ENCODE measurements at regions not wholly inside any gene's neighbourhood (a gene's known extent, or its start where the extent isn't known, plus 50 kb on each side); places are given as distances from the start of the nearest gene placed in this dataset.

GRCh38 chr1:56073614-56074006 lies 505.8 kb downstream of the PLPP3 start:
- in situ Hi-C loops (cut with HindIII; ENCODE audit: low pct_unique_long_range_greater_than_20kb, low sequenced_read_pairs) = no loop called here
- no peak for DNase-seq (ENCODE audit: low read depth, low spot score)

GRCh38 chr1:56073206-56073605 lies 506.2 kb downstream of the PLPP3 start:
- in situ Hi-C loops (cut with HindIII; ENCODE audit: low pct_unique_long_range_greater_than_20kb, low sequenced_read_pairs) = no loop called here
- no peak for DNase-seq (ENCODE audit: low read depth, low spot score)

GRCh38 chr1:56072310-56072709 lies 507.1 kb downstream of the PLPP3 start:
- in situ Hi-C loops (cut with HindIII; ENCODE audit: low pct_unique_long_range_greater_than_20kb, low sequenced_read_pairs) = no loop called here
- no peak for DNase-seq (ENCODE audit: low read depth, low spot score)

GRCh38 chr1:56071351-56071750 lies 508.0 kb downstream of the PLPP3 start:
- no peak for DNase-seq (ENCODE audit: low read depth, low spot score)
- in situ Hi-C loops (cut with HindIII; ENCODE audit: low pct_unique_long_range_greater_than_20kb, low sequenced_read_pairs) = no loop called here

GRCh38 chr1:56070601-56071000 lies 508.8 kb downstream of the PLPP3 start:
- in situ Hi-C loops (cut with HindIII; ENCODE audit: low pct_unique_long_range_greater_than_20kb, low sequenced_read_pairs) = no loop called here
- DNase-seq (ENCODE audit: low read depth, low spot score) = no peak

GRCh38 chr1:56069824-56070223 lies 509.5 kb downstream of the PLPP3 start:
- in situ Hi-C loops (cut with HindIII; ENCODE audit: low pct_unique_long_range_greater_than_20kb, low sequenced_read_pairs) = no loop called here
- DNase-seq (ENCODE audit: low read depth, low spot score) = no peak

GRCh38 chr1:56068908-56069307 lies 510.5 kb downstream of the PLPP3 start:
- in situ Hi-C loops (cut with HindIII; ENCODE audit: low pct_unique_long_range_greater_than_20kb, low sequenced_read_pairs) = no loop called here
- no peak for DNase-seq (ENCODE audit: low read depth, low spot score)

- DNase-seq (ENCODE audit: low read depth, low spot score) = no peak
- in situ Hi-C loops (cut with HindIII; ENCODE audit: low pct_unique_long_range_greater_than_20kb, low sequenced_read_pairs) = no loop called here
These were observed 511.2 kb downstream of the PLPP3 start for GRCh38 chr1:56068210-56068609.

GRCh38 chr1:56065729-56066128 lies 513.6 kb downstream of the PLPP3 start:
- no peak for DNase-seq (ENCODE audit: low read depth, low spot score)
- in situ Hi-C loops (cut with HindIII; ENCODE audit: low pct_unique_long_range_greater_than_20kb, low sequenced_read_pairs) = no loop called here

- DNase-seq (ENCODE audit: low read depth, low spot score) = peak; percentile 21
- in situ Hi-C loops (cut with HindIII; ENCODE audit: low pct_unique_long_range_greater_than_20kb, low sequenced_read_pairs) = no loop called here
These were observed 514.7 kb downstream of the PLPP3 start for GRCh38 chr1:56064705-56065104.

- in situ Hi-C loops (cut with HindIII; ENCODE audit: low pct_unique_long_range_greater_than_20kb, low sequenced_read_pairs) = no loop called here
- DNase-seq (ENCODE audit: low read depth, low spot score) = peak; percentile 84
These were observed 515.9 kb downstream of the PLPP3 start for GRCh38 chr1:56063461-56063860.

- in situ Hi-C loops (cut with HindIII; ENCODE audit: low pct_unique_long_range_greater_than_20kb, low sequenced_read_pairs) = no loop called here
These were observed 516.7 kb downstream of the PLPP3 start for GRCh38 chr1:56062625-56063024.

GRCh38 chr1:56061824-56062223 lies 517.5 kb downstream of the PLPP3 start:
- DNase-seq (ENCODE audit: low read depth, low spot score) = no peak
- in situ Hi-C loops (cut with HindIII; ENCODE audit: low pct_unique_long_range_greater_than_20kb, low sequenced_read_pairs) = no loop called here

More at GRCh38 chr1:56062625-56063024, 516.7 kb downstream of the PLPP3 start:
- no peak for DNase-seq (ENCODE audit: low read depth, low spot score)

- no peak for DNase-seq (ENCODE audit: low read depth, low spot score)
- in situ Hi-C loops (cut with HindIII; ENCODE audit: low pct_unique_long_range_greater_than_20kb, low sequenced_read_pairs) = no loop called here
These were observed 518.5 kb downstream of the PLPP3 start for GRCh38 chr1:56060906-56061305.

- DNase-seq (ENCODE audit: low read depth, low spot score) = no peak
- in situ Hi-C loops (cut with HindIII; ENCODE audit: low pct_unique_long_range_greater_than_20kb, low sequenced_read_pairs) = no loop called here
These were observed 521.6 kb downstream of the PLPP3 start for GRCh38 chr1:56057466-56058405.

- no peak for DNase-seq (ENCODE audit: low read depth, low spot score)
- in situ Hi-C loops (cut with HindIII; ENCODE audit: low pct_unique_long_range_greater_than_20kb, low sequenced_read_pairs) = no loop called here
These were observed 522.7 kb downstream of the PLPP3 start for GRCh38 chr1:56056438-56057287.

- no peak for DNase-seq (ENCODE audit: low read depth, low spot score)
- in situ Hi-C loops (cut with HindIII; ENCODE audit: low pct_unique_long_range_greater_than_20kb, low sequenced_read_pairs) = no loop called here
These were observed 524.4 kb downstream of the PLPP3 start for GRCh38 chr1:56054959-56055358.

GRCh38 chr1:56052041-56052440 lies 527.3 kb downstream of the PLPP3 start:
- in situ Hi-C loops (cut with HindIII; ENCODE audit: low pct_unique_long_range_greater_than_20kb, low sequenced_read_pairs) = no loop called here
- no peak for DNase-seq (ENCODE audit: low read depth, low spot score)

GRCh38 chr1:56050911-56051310 lies 528.5 kb downstream of the PLPP3 start:
- in situ Hi-C loops (cut with HindIII; ENCODE audit: low pct_unique_long_range_greater_than_20kb, low sequenced_read_pairs) = no loop called here

More at GRCh38 chr1:56050911-56051310, 528.5 kb downstream of the PLPP3 start:
- DNase-seq (ENCODE audit: low read depth, low spot score) = no peak

All from SK-MEL-5 (cell line).